Right lobe of liver (tissue), 6 donors: ENCODE measurements at regions not wholly inside any gene's neighbourhood (a gene's known extent, or its start where the extent isn't known, plus 50 kb on each side); places are given as distances from the start of the nearest gene placed in this dataset.

ENCODE experiments used
- ATAC-seq, 4 donors: fragments of 200-7000 bp; cut with Tn5 transposase; one replicate each; pipeline ENCODE4 v1.9.1; 2020; ENCODE audit warnings: mild to moderate bottlenecking in 4 of 4, moderate library complexity in 4 of 4
- DNase-seq, 3 donors: peaks; one replicate each; pipeline ENCODE4 v3.0.0-alpha.2; 2020
- H3K27ac ChIP-seq, 3 donors: fragments of 200-600 bp; one replicate each; pipeline ENCODE4 v1.8.0; 2022
- H3K27me3 ChIP-seq, 2 donors: fragments of 200-600 bp; one replicate each; pipeline ENCODE4 v1.8.0; 2022
- H3K36me3 ChIP-seq, 4 donors: fragments of 200-600 bp; sonication (generic) in 1 of 4; one replicate each; pipeline versions ENCODE4 v1.5.1 to v1.8.0; 2017 to 2022; ENCODE audit warnings: control low read depth in 1 of 4
- H3K4me1 ChIP-seq, 4 donors: fragments of 200-600 bp; sonication (generic) in 1 of 4; one replicate each; pipeline versions ENCODE4 v1.5.1 to v1.8.0; 2017 to 2022; ENCODE audit warnings: control low read depth in 1 of 4
- H3K4me3 ChIP-seq, 3 donors: fragments of 200-600 bp; one replicate each; pipeline ENCODE4 v1.8.0; 2022
- H3K9me3 ChIP-seq, 4 donors: fragments of 200-600 bp; sonication (generic) in 1 of 4; one replicate each; pipeline versions ENCODE4 v1.5.1 to v1.8.0; 2017 to 2022; ENCODE audit warnings: control low read depth in 1 of 4
- POLR2A ChIP-seq: fragments of 450-650 bp; IDR thresholded peaks from one replicate; pipeline ENCODE4 v1.6.1; 2017; ENCODE audit warnings: antibody characterized with exemption, mild to moderate bottlenecking
- WGBS: methylation state at CpG from one replicate; pipeline ENCODE4 v1.1.6; 2018; ENCODE audit warnings: low coverage, low lambda C conversion rate; ENCODE audit not compliant: insufficient coverage; ENCODE audit errors: missing lambda C conversion rate; 5-methylcytosine and 5-hydroxymethylcytosine counted together
- intact Hi-C, 2 donors: fragments of 100-400 bp; cut with DNase I; formaldehyde crosslinking; loops; one replicate each; pipeline versions ENCODE4 v1.11.2 to v1.14.1; 2022
- TF ChIP-seq, protein P1 (sequence below), 4 donors: fragments of 200-600 bp in 3 of 4; fragments of 450-650 bp in 1 of 4; IDR thresholded peaks; one replicate each; pipeline versions ENCODE4 v1.5.1 to v1.8.0; 2016 to 2022; ENCODE audit warnings: antibody characterized with exemption in 4 of 4, mild to moderate bottlenecking in 2 of 4
- donor health status: DM: no; HTN: yes; CAD: no.
- donor health status: DM: no; HTN: no; CAD: no.
- donor health status: DM: no; HTN: no; CAD: no.
- donor health status: DM: no; HTN: yes; CAD: no.
- donor health status: DM: no; HTN: yes; CAD: no.

DNA sequence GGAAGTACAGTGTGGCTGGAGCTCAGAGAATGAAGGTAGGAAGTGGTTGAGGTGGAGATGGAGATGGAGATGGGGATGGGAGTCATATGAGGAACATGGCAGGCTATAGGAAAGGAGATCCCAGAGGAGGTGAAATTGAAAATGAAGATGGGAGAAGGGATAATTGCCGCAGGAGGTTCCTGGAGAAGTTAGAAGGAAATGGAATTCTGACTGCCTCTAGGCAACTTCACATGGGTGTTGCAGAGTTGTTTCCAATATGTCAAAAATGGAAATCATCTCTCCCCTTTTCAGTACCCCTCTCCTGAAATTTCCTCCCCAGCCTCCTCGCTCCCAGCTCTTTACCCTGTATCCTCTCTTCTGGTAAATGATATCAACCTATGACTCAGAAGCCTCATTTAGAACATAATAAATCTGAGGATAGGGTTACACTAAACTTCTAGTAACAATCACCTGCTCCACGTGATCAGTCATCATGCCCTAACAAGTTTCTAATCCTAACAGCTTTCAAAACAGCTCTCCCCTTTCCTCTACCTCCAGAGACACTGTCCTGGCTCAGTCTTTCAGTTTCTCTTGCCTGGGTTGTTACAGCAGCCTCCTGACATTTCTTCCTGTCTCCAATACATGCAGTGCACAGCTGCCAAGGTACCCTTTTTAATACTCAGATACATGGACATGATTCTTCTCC is 201.9 kb upstream of the RBMS1 start:
- H3K4me3 ChIP-seq = no peak overlapping the region
- no peaks in the 10 kb centered on the region for H3K9me3 ChIP-seq
- no peaks in the 10 kb centered on the region for H3K27me3 ChIP-seq
- ATAC-seq (no peak), DNase-seq (no peak)
- no peak overlapping the region for H3K27ac ChIP-seq
- intact Hi-C loops = no loop called here
- no peak for TF ChIP-seq POLR2A
- TF ChIP-seq, protein P1, sequence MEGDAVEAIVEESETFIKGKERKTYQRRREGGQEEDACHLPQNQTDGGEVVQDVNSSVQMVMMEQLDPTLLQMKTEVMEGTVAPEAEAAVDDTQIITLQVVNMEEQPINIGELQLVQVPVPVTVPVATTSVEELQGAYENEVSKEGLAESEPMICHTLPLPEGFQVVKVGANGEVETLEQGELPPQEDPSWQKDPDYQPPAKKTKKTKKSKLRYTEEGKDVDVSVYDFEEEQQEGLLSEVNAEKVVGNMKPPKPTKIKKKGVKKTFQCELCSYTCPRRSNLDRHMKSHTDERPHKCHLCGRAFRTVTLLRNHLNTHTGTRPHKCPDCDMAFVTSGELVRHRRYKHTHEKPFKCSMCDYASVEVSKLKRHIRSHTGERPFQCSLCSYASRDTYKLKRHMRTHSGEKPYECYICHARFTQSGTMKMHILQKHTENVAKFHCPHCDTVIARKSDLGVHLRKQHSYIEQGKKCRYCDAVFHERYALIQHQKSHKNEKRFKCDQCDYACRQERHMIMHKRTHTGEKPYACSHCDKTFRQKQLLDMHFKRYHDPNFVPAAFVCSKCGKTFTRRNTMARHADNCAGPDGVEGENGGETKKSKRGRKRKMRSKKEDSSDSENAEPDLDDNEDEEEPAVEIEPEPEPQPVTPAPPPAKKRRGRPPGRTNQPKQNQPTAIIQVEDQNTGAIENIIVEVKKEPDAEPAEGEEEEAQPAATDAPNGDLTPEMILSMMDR (IDR thresholded peaks at IDR 0.05) = no peak
- H3K4me1 ChIP-seq = no peaks in the 10 kb centered on the region
- H3K36me3 ChIP-seq = no peaks in the 10 kb centered on the region
- 67% methylated on average over 3 of the region's 3 CpGs for WGBS

- WGBS = 37% methylated on average over 2 of the region's 2 CpGs
- Histone ChIP-seq H3K4me3 (no peak overlapping the region), H3K36me3 (no peaks in the 10 kb centered on the region), H3K4me1 (no peaks in the 10 kb centered on the region), H3K27me3 (no peaks in the 10 kb centered on the region), H3K9me3 (no peaks in the 10 kb centered on the region), H3K27ac (no peak overlapping the region)
- TF ChIP-seq POLR2A = no peak
- TF ChIP-seq, protein P1 (IDR thresholded peaks at IDR 0.05) = no peak
- ATAC-seq (no peak), DNase-seq (no peak)
- intact Hi-C loops = no loop called here
Observed at GRCh38 chr2:160696087-160696452, 202.5 kb upstream of the RBMS1 start.

GRCh38 chr2:160697817-160698216 is 204.2 kb upstream of the RBMS1 start:
- intact Hi-C loops = no loop called here
- no peaks in the 10 kb centered on the region for H3K9me3 ChIP-seq
- H3K27ac ChIP-seq = no peak overlapping the region
- H3K4me3 ChIP-seq = no peak overlapping the region
- TF ChIP-seq, protein P1 (IDR thresholded peaks at IDR 0.05) = no peak
- TF ChIP-seq POLR2A = no peak
- H3K36me3 ChIP-seq = no peaks in the 10 kb centered on the region
- ATAC-seq = no peak
- H3K27me3 ChIP-seq = no peaks in the 10 kb centered on the region
- WGBS = 50% methylated on average over 4 of the region's 6 CpGs
- H3K4me1 ChIP-seq = no peaks in the 10 kb centered on the region
- no peak for DNase-seq

DNA sequence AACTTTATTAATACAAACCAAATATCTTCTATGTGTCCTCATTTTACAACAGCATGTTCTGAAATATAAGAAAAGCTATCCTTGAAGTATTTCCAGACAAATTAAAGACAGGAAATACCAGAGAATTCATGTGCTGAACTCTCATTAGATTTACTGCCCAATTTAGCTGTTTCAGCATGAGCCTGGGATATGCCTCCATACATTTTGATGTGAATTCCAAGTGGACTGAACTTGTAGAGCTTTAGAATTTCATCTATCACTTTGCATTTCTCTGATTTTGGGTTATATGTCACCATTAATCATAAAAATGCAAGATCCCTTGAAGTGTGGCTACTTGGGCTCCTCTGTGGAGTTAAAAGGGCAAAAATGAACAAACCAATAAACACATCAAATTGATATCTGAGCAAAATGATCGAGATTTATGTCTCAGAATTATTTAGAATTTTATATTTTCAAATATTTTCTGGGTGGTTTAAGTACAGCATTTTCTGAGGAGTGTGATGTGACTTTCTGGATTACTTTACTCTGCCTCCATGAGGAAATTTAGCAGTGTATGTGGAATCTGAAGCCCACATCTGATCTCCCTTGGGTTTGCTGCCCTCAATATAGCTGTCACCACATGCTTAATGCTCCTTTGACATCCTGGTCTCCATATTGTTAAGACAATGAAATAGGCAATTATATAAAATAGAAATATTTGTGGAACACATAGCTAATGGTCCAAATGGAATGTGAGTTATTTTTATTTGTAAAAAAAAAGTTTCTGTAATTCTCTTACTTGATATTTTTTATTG is 206.6 kb upstream of the RBMS1 start:
- intact Hi-C loops = no loop called here
- H3K27me3 ChIP-seq = no peaks in the 10 kb centered on the region
- H3K27ac ChIP-seq = no peak overlapping the region
- no peak for ATAC-seq
- WGBS = 25% methylated on average over 1 of the region's 1 CpG
- TF ChIP-seq, protein P1 (IDR thresholded peaks at IDR 0.05) = no peak
- TF ChIP-seq POLR2A = no peak
- no peaks in the 10 kb centered on the region for H3K36me3 ChIP-seq
- no peaks in the 10 kb centered on the region for H3K9me3 ChIP-seq
- no peaks in the 10 kb centered on the region for H3K4me1 ChIP-seq
- no peak overlapping the region for H3K4me3 ChIP-seq
- DNase-seq = no peak
